B cell (primary cell): ENCODE measurements at regions not wholly inside any gene's neighbourhood (a gene's known extent, or its start where the extent isn't known, plus 50 kb on each side); places are given as distances from the start of the nearest gene placed in this dataset.

Experiments used
- ATAC-seq: fragments of 200-7000 bp; cut with Tn5 transposase; one replicate; pipeline ENCODE4 v1.10.0; 2021; ENCODE audit warnings: low read depth, mild to moderate bottlenecking, moderate number of reproducible peaks, moderate library complexity
- CTCF ChIA-PET: fragments of 350-600 bp; sonication (Branson Sonifier 250); formaldehyde crosslinking; loops from one replicate; lab custom pipeline; 2021; ENCODE audit warnings: antibody characterized with exemption, inconsistent platforms; lab: Charles Lee
- POLR2A ChIA-PET: fragments of 350-600 bp; sonication (Branson Sonifier 250); formaldehyde crosslinking; loops from one replicate; lab custom pipeline; 2021; ENCODE audit warnings: antibody characterized with exemption; lab: Charles Lee
- DNase-seq: peaks from one replicate; pipeline ENCODE4 v3.0.0; 2013
- H2AFZ ChIP-seq: 2 replicates; pipeline ENCODE4 v1.6.1; 2012; ENCODE audit warnings: mild to moderate bottlenecking, low read depth, low read length; ENCODE audit not compliant: insufficient read depth, poor library complexity, severe bottlenecking
- H3K27ac ChIP-seq, 2 donors: 1 replicate in 1 of 2; 2 replicates in 1 of 2; pipeline ENCODE4 v1.5.1; 2012 to 2013; ENCODE audit warnings: low read length in 2 of 2, mild to moderate bottlenecking in 2 of 2, moderate library complexity in 1 of 2
- H3K27me3 ChIP-seq, 4 experiments: fragments of 200-600 bp in 1 of 4; sonication (generic) in 1 of 4; replicated peaks in 1 of 4; 1 replicate in 2 of 4; 2 replicates in 2 of 4; pipeline versions ENCODE4 v1.6.1 to v1.7.0; 2013 to 2016; ENCODE audit warnings: low read length in 3 of 4, mild to moderate bottlenecking in 2 of 4, mixed read lengths in 1 of 4, moderate library complexity in 1 of 4; ENCODE audit not compliant: insufficient read depth in 4 of 4, control insufficient read depth in 3 of 4; ENCODE audit errors: control extremely low read depth in 1 of 4
- H3K36me3 ChIP-seq, 2 experiments: replicated peaks in 1 of 2; 1 replicate in 1 of 2; 2 replicates in 1 of 2; pipeline versions ENCODE4 v1.6.1 to v1.7.1; 2013; ENCODE audit warnings: low read length in 1 of 2; ENCODE audit not compliant: insufficient read depth in 2 of 2, control insufficient read depth in 1 of 2; ENCODE audit errors: control extremely low read depth in 1 of 2, extremely low read depth in 1 of 2
- H3K4me1 ChIP-seq, 2 donors: fragments of 200-600 bp in 1 of 2; sonication (generic) in 1 of 2; 1 replicate in 1 of 2; 2 replicates in 1 of 2; pipeline versions ENCODE4 v1.5.1 to v1.6.1; 2013 to 2017; ENCODE audit warnings: low read length in 2 of 2; ENCODE audit not compliant: control insufficient read depth in 2 of 2, insufficient read depth in 2 of 2
- H3K4me2 ChIP-seq: replicated peaks from 2 replicates; pipeline ENCODE3; 2012; ENCODE audit warnings: mild to moderate bottlenecking, low read depth, low read length; ENCODE audit not compliant: poor library complexity, severe bottlenecking
- H3K4me3 ChIP-seq, 5 experiments: fragments of 200-600 bp in 1 of 5; sonication (generic) in 1 of 5; 1 replicate in 3 of 5; 2 replicates in 2 of 5; pipeline versions ENCODE4 v1.5.1 to v1.7.0; 2011 to 2016; ENCODE audit warnings: low read length in 4 of 5, mild to moderate bottlenecking in 4 of 5, low read depth in 2 of 5, control low read depth in 1 of 5, moderate library complexity in 1 of 5; ENCODE audit not compliant: insufficient read depth in 1 of 5; ENCODE audit errors: control extremely low read depth in 1 of 5, extremely low read depth in 1 of 5
- H3K79me2 ChIP-seq: fragments of 200-600 bp; sonication (generic); one replicate; pipeline ENCODE4 v1.6.0; 2016; ENCODE audit warnings: low read length; ENCODE audit not compliant: control insufficient read depth, insufficient read depth
- H3K9ac ChIP-seq: fragments of 200-600 bp; sonication (generic); 2 replicates; pipeline ENCODE4 v1.6.1; 2017; ENCODE audit warnings: mild to moderate bottlenecking, low read length, moderate library complexity
- H3K9me3 ChIP-seq, 3 donors: one replicate each; pipeline versions ENCODE4 v1.6.1 to v1.7.1; 2013; ENCODE audit warnings: low read length in 2 of 3; ENCODE audit not compliant: control insufficient read depth in 2 of 3, insufficient read depth in 1 of 3; ENCODE audit errors: control extremely low read depth in 1 of 3
- H4K20me1 ChIP-seq: 2 replicates; pipeline ENCODE4 v1.6.0; 2012; ENCODE audit warnings: mild to moderate bottlenecking, low read length; ENCODE audit not compliant: insufficient read depth, control insufficient read depth, poor library complexity, severe bottlenecking
- H3K27ac Mint-ChIP-seq: one replicate; pipeline ENCODE4 v1.8.0; 2021; ENCODE audit warnings: mixed read lengths
- H3K27me3 Mint-ChIP-seq: one replicate; pipeline ENCODE4 v1.8.0; 2021; ENCODE audit warnings: mixed read lengths
- H3K4me1 Mint-ChIP-seq: one replicate; pipeline ENCODE4 v1.8.0; 2021; ENCODE audit warnings: mixed read lengths
- H3K4me3 Mint-ChIP-seq: one replicate; pipeline ENCODE4 v1.8.0; 2021; ENCODE audit warnings: mixed read lengths
- H3K9me3 Mint-ChIP-seq: one replicate; pipeline ENCODE4 v1.8.0; 2022; ENCODE audit warnings: mixed read lengths; ENCODE audit not compliant: insufficient read depth
- EZH2 ChIP-seq: IDR thresholded peaks from 2 replicates; pipeline ENCODE4 v1.6.1; 2012; ENCODE audit warnings: borderline replicate concordance, low read depth, mild to moderate bottlenecking, moderate library complexity, low read length; ENCODE audit not compliant: insufficient read depth, poor library complexity, severe bottlenecking
- WGBS: methylation state at CpG from one replicate; pipeline ENCODE4 v1.1.5; 2013; ENCODE audit warnings: missing lambda C conversion rate; ENCODE audit not compliant: insufficient coverage; 5-methylcytosine and 5-hydroxymethylcytosine counted together
- intact Hi-C: fragments of 100-400 bp; cut with micrococcal nuclease; formaldehyde crosslinking; loops from one replicate; pipeline ENCODE4 v1.10.0; 2022
- TF ChIP-seq, protein P1 (sequence below): fragments of 200-600 bp; IDR thresholded peaks from one replicate; pipeline ENCODE4 v1.8.0; 2022; ENCODE audit warnings: antibody characterized with exemption, mild to moderate bottlenecking

DNA sequence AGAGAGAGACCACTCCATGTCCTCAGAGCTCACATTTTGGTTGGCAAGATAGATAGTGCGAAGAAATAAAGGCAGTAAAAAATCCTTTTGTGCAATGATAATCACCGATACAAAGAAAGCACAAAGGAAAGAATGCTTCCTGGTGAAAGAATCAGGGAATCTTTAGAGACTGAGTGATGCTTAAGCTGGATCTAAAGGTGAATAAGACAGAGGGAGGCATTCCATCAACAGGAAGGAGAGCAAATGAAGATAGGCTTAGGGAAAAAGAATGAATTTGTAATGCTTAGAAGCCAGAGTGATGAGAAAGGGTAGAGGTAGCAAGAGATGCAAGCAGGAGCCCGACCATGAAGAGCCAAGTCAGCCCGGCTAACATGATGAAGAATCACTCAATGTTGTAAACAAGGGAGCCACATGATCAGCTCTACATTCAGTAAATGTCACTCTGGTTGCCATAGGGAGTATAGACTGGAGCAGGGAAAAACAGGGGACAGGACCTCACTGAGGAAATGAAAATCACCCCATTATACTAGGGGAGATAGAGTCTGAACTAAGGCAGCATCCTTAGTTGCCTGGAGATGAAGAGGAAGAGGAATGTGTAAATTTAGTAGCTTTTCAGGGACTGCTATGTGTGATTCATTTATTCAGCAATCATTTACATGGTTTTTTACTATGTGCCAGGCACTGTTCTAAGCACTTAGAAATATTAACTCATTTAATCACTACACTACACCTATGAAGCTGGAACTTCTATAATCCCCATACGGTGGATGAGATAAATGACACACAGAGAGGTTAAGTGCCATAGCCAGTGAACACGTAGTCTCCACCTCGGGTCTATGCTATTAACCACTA is 402.6 kb upstream of the NFIA start:
- no peaks in the 10 kb centered on the region for H3K27me3 ChIP-seq
- 100% methylated on average over 2 of the region's 7 CpGs for WGBS
- no peak overlapping the region for H3K4me3 ChIP-seq
- ATAC-seq (no peak), DNase-seq (no peak)
- no peaks in the 10 kb centered on the region for H3K36me3 ChIP-seq
- Mint-ChIP-seq H3K27ac (no peak overlapping the region), H3K9me3 (peaks cover 2% of the 10 kb centered on the region), H3K27me3 (no peaks in the 10 kb centered on the region), H3K4me3 (no peak overlapping the region), H3K4me1 (no peaks in the 10 kb centered on the region)
- no peak overlapping the region for H3K27ac ChIP-seq
- intact Hi-C loops = no loop called here
- H3K4me2 ChIP-seq = no peak overlapping the region
- no peaks in the 10 kb centered on the region for H3K4me1 ChIP-seq
- no peaks in the 10 kb centered on the region for H4K20me1 ChIP-seq
- no peaks in the 10 kb centered on the region for H3K79me2 ChIP-seq
- CTCF ChIA-PET = no interaction called here
- no peaks in the 10 kb centered on the region for H3K9me3 ChIP-seq
- no peak overlapping the region for H3K9ac ChIP-seq
- no peak for TF ChIP-seq EZH2
- TF ChIP-seq, protein P1, sequence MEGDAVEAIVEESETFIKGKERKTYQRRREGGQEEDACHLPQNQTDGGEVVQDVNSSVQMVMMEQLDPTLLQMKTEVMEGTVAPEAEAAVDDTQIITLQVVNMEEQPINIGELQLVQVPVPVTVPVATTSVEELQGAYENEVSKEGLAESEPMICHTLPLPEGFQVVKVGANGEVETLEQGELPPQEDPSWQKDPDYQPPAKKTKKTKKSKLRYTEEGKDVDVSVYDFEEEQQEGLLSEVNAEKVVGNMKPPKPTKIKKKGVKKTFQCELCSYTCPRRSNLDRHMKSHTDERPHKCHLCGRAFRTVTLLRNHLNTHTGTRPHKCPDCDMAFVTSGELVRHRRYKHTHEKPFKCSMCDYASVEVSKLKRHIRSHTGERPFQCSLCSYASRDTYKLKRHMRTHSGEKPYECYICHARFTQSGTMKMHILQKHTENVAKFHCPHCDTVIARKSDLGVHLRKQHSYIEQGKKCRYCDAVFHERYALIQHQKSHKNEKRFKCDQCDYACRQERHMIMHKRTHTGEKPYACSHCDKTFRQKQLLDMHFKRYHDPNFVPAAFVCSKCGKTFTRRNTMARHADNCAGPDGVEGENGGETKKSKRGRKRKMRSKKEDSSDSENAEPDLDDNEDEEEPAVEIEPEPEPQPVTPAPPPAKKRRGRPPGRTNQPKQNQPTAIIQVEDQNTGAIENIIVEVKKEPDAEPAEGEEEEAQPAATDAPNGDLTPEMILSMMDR = no peak
- no peak overlapping the region for H2AFZ ChIP-seq
- POLR2A ChIA-PET = no interaction called here

DNA sequence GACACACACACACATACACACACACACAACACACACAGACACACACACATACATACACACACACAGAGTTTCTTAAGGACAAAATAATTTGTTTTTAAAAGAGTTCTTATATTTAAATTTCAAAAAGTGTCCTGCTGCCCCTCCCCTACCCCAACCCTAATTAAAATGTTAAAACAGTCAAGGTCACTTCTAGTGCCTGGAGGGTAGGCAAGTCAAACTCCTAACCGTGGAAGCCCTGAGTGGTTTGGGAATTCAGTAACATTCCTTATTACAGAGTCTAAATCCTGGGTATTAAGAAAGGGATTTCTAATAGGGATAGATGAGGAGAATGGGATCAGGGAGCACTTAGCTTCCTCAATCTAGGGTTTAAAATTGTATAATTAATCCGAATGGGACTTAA is 403.6 kb upstream of the NFIA start:
- H3K4me1 ChIP-seq = no peaks in the 10 kb centered on the region
- no peak overlapping the region for H3K4me3 ChIP-seq
- DNase-seq (no peak), ATAC-seq (no peak)
- Mint-ChIP-seq H3K4me1 (no peaks in the 10 kb centered on the region), H3K27me3 (no peaks in the 10 kb centered on the region), H3K27ac (no peak overlapping the region), H3K4me3 (no peak overlapping the region), H3K9me3 (peaks cover 2% of the 10 kb centered on the region)
- 67% methylated on average over 1 of the region's 2 CpGs for WGBS
- no peaks in the 10 kb centered on the region for H4K20me1 ChIP-seq
- CTCF ChIA-PET = no interaction called here
- no peak overlapping the region for H3K4me2 ChIP-seq
- H2AFZ ChIP-seq = no peak overlapping the region
- no peak for TF ChIP-seq EZH2
- TF ChIP-seq, protein P1 = no peak
- no peaks in the 10 kb centered on the region for H3K27me3 ChIP-seq
- no peak overlapping the region for H3K9ac ChIP-seq
- H3K36me3 ChIP-seq = no peaks in the 10 kb centered on the region
- no peaks in the 10 kb centered on the region for H3K79me2 ChIP-seq
- no peak overlapping the region for H3K27ac ChIP-seq
- POLR2A ChIA-PET = no interaction called here
- intact Hi-C loops = no loop called here
- no peaks in the 10 kb centered on the region for H3K9me3 ChIP-seq
